NCI-H526 treated with DMSO at 0.1 percent for 48 hours (cell line): ENCODE measurements at regions not wholly inside any gene's neighbourhood (a gene's known extent, or its start where the extent isn't known, plus 50 kb on each side); places are given as distances from the start of the nearest gene placed in this dataset.

ENCODE experiments used
- DNase-seq: peaks from one replicate; lab custom pipeline; 2025; lab: John Stamatoyannopoulos, UW

GRCh38 chr5:14983666-14984441 lies 112.3 kb upstream of the ANKH start:
- DNase-seq: no peak

- DNase-seq: no peak
Observed at GRCh38 chr5:14980698-14981097, 109.1 kb upstream of the ANKH start.

GRCh38 chr5:14977058-14977685 lies 105.6 kb upstream of the ANKH start:
- no peak for DNase-seq

- no peak for DNase-seq
Observed at GRCh38 chr5:14976486-14976885, 104.9 kb upstream of the ANKH start.

- no peak for DNase-seq
Observed at GRCh38 chr5:14971873-14972272, 100.3 kb upstream of the ANKH start.

GRCh38 chr5:14968796-14969195 lies 97.2 kb upstream of the ANKH start:
- no peak for DNase-seq

GRCh38 chr5:14967166-14967565 lies 95.6 kb upstream of the ANKH start:
- DNase-seq: no peak

GRCh38 chr5:14965815-14966214 lies 94.2 kb upstream of the ANKH start:
- DNase-seq: no peak

- DNase-seq: no peak
Observed at GRCh38 chr5:14962604-14963003, 91.0 kb upstream of the ANKH start.

GRCh38 chr5:14960120-14960462 lies 88.5 kb upstream of the ANKH start:
- DNase-seq: no peak

GRCh38 chr5:14959399-14960119 lies 88.0 kb upstream of the ANKH start:
- DNase-seq: no peak

GRCh38 chr5:14958188-14958587 lies 86.6 kb upstream of the ANKH start:
- DNase-seq: no peak

- no peak for DNase-seq
Observed at GRCh38 chr5:14956423-14957046, 85.0 kb upstream of the ANKH start.

- no peak for DNase-seq
Observed at GRCh38 chr5:14954616-14955343, 83.2 kb upstream of the ANKH start.

- no peak for DNase-seq
Observed at GRCh38 chr5:14954216-14954615, 82.6 kb upstream of the ANKH start.

- DNase-seq: no peak
Observed at GRCh38 chr5:14953075-14953607, 81.6 kb upstream of the ANKH start.

- DNase-seq: peak; percentile 75
Observed at GRCh38 chr5:14948383-14948782, 76.8 kb upstream of the ANKH start.

- DNase-seq: peak; percentile 5
Observed at GRCh38 chr5:14946815-14947620, 75.4 kb upstream of the ANKH start.

GRCh38 chr5:14945450-14945849 lies 73.9 kb upstream of the ANKH start:
- no peak for DNase-seq

- no peak for DNase-seq
Observed at GRCh38 chr5:14944996-14945395, 73.4 kb upstream of the ANKH start.

GRCh38 chr5:14944350-14944739 lies 72.8 kb upstream of the ANKH start:
- no peak for DNase-seq
